H9 (cell line): ENCODE measurements at regions not wholly inside any gene's neighbourhood (a gene's known extent, or its start where the extent isn't known, plus 50 kb on each side); places are given as distances from the start of the nearest gene placed in this dataset.

Experiments used
- DNase-seq: peaks from one replicate; pipeline ENCODE4 v3.0.0-alpha.2; 2017
- H2AFZ ChIP-seq: one replicate; pipeline ENCODE4 v1.6.1; 2013; ENCODE audit warnings: mild to moderate bottlenecking, low read length, control low read depth, moderate library complexity
- H2AK5ac ChIP-seq: 2 replicates; pipeline ENCODE4 v1.6.1; 2013; ENCODE audit warnings: low read length, control low read depth, mixed read lengths; ENCODE audit not compliant: insufficient read length
- H2BK120ac ChIP-seq: one replicate; pipeline ENCODE4 v1.6.1; 2013; ENCODE audit warnings: low read depth, mild to moderate bottlenecking, low read length, control low read depth, inconsistent platforms; ENCODE audit not compliant: poor library complexity, severe bottlenecking
- H2BK12ac ChIP-seq: 2 replicates; pipeline ENCODE4 v1.6.1; 2013; ENCODE audit warnings: low read length, control low read depth, mixed read lengths, low read depth; ENCODE audit not compliant: insufficient read length
- H2BK15ac ChIP-seq: 2 replicates; pipeline ENCODE4 v1.6.1; 2013; ENCODE audit warnings: low read depth, low read length, control low read depth
- H2BK20ac ChIP-seq: one replicate; pipeline ENCODE4 v1.6.1; 2013; ENCODE audit warnings: low read depth, mild to moderate bottlenecking, low read length, control low read depth, inconsistent platforms; ENCODE audit not compliant: poor library complexity, severe bottlenecking
- H2BK5ac ChIP-seq: 2 replicates; pipeline ENCODE4 v1.6.1; 2013; ENCODE audit warnings: low read length, control low read depth, mixed read lengths; ENCODE audit not compliant: insufficient read length
- H3K14ac ChIP-seq: 2 replicates; pipeline ENCODE4 v1.6.1; 2013; ENCODE audit warnings: low read length, control low read depth; ENCODE audit not compliant: insufficient read depth
- H3K18ac ChIP-seq: 2 replicates; pipeline ENCODE4 v1.6.1; 2013; ENCODE audit warnings: low read depth, mild to moderate bottlenecking, mixed read lengths, low read length, control low read depth; ENCODE audit not compliant: insufficient read length
- H3K23ac ChIP-seq: 2 replicates; pipeline ENCODE4 v1.6.1; 2013; ENCODE audit warnings: low read length, control low read depth, mixed read lengths, low read depth; ENCODE audit not compliant: insufficient read length
- H3K23me2 ChIP-seq: 2 replicates; pipeline ENCODE4 v1.6.1; 2013; ENCODE audit warnings: low read depth, mild to moderate bottlenecking, mixed read lengths, low read length, control low read depth; ENCODE audit not compliant: insufficient read length, poor library complexity, severe bottlenecking
- H3K27ac ChIP-seq: 2 replicates; pipeline ENCODE4 v1.5.1; 2013; ENCODE audit warnings: low read length, control low read depth, mixed read lengths, low read depth; ENCODE audit not compliant: insufficient read length
- H3K27me3 ChIP-seq: 2 replicates; pipeline ENCODE4 v1.6.1; 2013; ENCODE audit warnings: low read length, control low read depth, inconsistent platforms; ENCODE audit not compliant: insufficient read depth
- H3K4ac ChIP-seq: 2 replicates; pipeline ENCODE4 v1.6.1; 2013; ENCODE audit warnings: low read depth, mild to moderate bottlenecking, control low read depth, inconsistent platforms, low read length, moderate library complexity
- H3K4me1 ChIP-seq: 2 replicates; pipeline ENCODE4 v1.6.1; 2013; ENCODE audit warnings: low read length, control low read depth, inconsistent platforms; ENCODE audit not compliant: insufficient read depth
- H3K4me2 ChIP-seq: 2 replicates; pipeline ENCODE4 v1.6.1; 2013; ENCODE audit warnings: low read length, control low read depth, mixed read lengths; ENCODE audit not compliant: insufficient read length, insufficient read depth
- H3K56ac ChIP-seq: 2 replicates; pipeline ENCODE4 v1.6.1; 2013; ENCODE audit warnings: low read depth, mild to moderate bottlenecking, mixed read lengths, low read length, control low read depth; ENCODE audit not compliant: insufficient read length
- H3K79me1 ChIP-seq: 2 replicates; pipeline ENCODE4 v1.6.1; 2013; ENCODE audit warnings: low read depth, mild to moderate bottlenecking, moderate library complexity, low read length, control low read depth, inconsistent platforms; ENCODE audit not compliant: insufficient read depth, poor library complexity, severe bottlenecking
- H3K79me2 ChIP-seq: 2 replicates; pipeline ENCODE4 v1.6.1; 2013; ENCODE audit warnings: low read length, control low read depth, inconsistent platforms; ENCODE audit not compliant: insufficient read depth
- H3K9ac ChIP-seq: 2 replicates; pipeline ENCODE4 v1.6.1; 2013; ENCODE audit warnings: low read length, control low read depth, mixed read lengths; ENCODE audit not compliant: insufficient read length; ENCODE audit errors: extremely low read depth
- H3K9me3 ChIP-seq: one replicate; pipeline ENCODE4 v1.6.1; 2013; ENCODE audit warnings: low read depth, low read length, inconsistent platforms; ENCODE audit not compliant: control insufficient read depth
- H3T11ph ChIP-seq: one replicate; pipeline ENCODE4 v1.6.1; 2013; ENCODE audit warnings: mild to moderate bottlenecking, low read length, control low read depth, inconsistent platforms
- H4K20me1 ChIP-seq: one replicate; pipeline ENCODE4 v1.6.1; 2013; ENCODE audit not compliant: control insufficient read depth, insufficient read length, insufficient read depth
- H4K5ac ChIP-seq: 2 replicates; pipeline ENCODE4 v1.6.1; 2013; ENCODE audit warnings: low read depth, mild to moderate bottlenecking, mixed read lengths, low read length, control low read depth; ENCODE audit not compliant: insufficient read length
- H4K8ac ChIP-seq: replicated peaks from 2 replicates; pipeline ENCODE4 v1.6.1; 2013; ENCODE audit warnings: low read length, control low read depth, mixed read lengths, low read depth; ENCODE audit not compliant: insufficient read length
- H4K91ac ChIP-seq: 2 replicates; pipeline ENCODE4 v1.6.1; 2013; ENCODE audit warnings: low read depth, mild to moderate bottlenecking, moderate library complexity, mixed read lengths, low read length, control low read depth; ENCODE audit not compliant: insufficient read length
- H3K27ac Mint-ChIP-seq, 3 experiments: 2 replicates in 2 of 3; 3 replicates in 1 of 3; pipeline ENCODE4 v1.8.0; 2020 to 2021; ENCODE audit warnings: mixed read lengths in 3 of 3, mild to moderate bottlenecking in 1 of 3, moderate library complexity in 1 of 3
- H3K27me3 Mint-ChIP-seq: 2 replicates; pipeline ENCODE4 v1.8.0; 2021; ENCODE audit warnings: low read depth, mild to moderate bottlenecking, moderate library complexity, mixed read lengths
- H3K36me3 Mint-ChIP-seq, 3 experiments: 2 replicates in 2 of 3; 3 replicates in 1 of 3; pipeline ENCODE4 v1.8.0; 2020 to 2021; ENCODE audit warnings: low read depth in 3 of 3, mixed read lengths in 3 of 3; ENCODE audit not compliant: insufficient read depth in 1 of 3
- H3K4me1 Mint-ChIP-seq, 2 experiments: 2 replicates each; pipeline ENCODE4 v1.8.0; 2020; ENCODE audit warnings: mixed read lengths in 2 of 2
- H3K4me3 Mint-ChIP-seq, 2 experiments: 2 replicates in 1 of 2; 3 replicates in 1 of 2; pipeline ENCODE4 v1.8.0; 2020 to 2021; ENCODE audit warnings: mild to moderate bottlenecking in 2 of 2, mixed read lengths in 2 of 2, moderate library complexity in 1 of 2
- H3K9me3 Mint-ChIP-seq, 2 experiments: 2 replicates in 1 of 2; 3 replicates in 1 of 2; pipeline ENCODE4 v1.8.0; 2020; ENCODE audit warnings: mild to moderate bottlenecking in 2 of 2, mixed read lengths in 2 of 2, moderate library complexity in 1 of 2
- WGBS: extraction: QIAGEN DNeasy Blood & Tissue Kit; methylation state at CpG from one replicate; pipeline ENCODE4 v1.1.7; 2013; ENCODE audit warnings: missing lambda C conversion rate, low lambda C conversion rate, mixed read lengths; ENCODE audit not compliant: insufficient read length; ENCODE audit errors: extremely low coverage; 5-methylcytosine and 5-hydroxymethylcytosine counted together
- TF ChIP-seq, protein P1 (sequence below): fragments of 200-600 bp; sonication (generic); conservative IDR thresholded peaks from 3 replicates; pipeline ENCODE4 v1.8.0; 2021; ENCODE audit warnings: antibody characterized with exemption, mild to moderate bottlenecking

- Histone ChIP-seq H3T11ph (no peak overlapping the region), H3K9ac (no peak overlapping the region), H4K91ac (no peak overlapping the region), H2BK15ac (no peak overlapping the region), H3K23me2 (no peaks in the 10 kb centered on the region), H4K20me1 (no peaks in the 10 kb centered on the region), H2AFZ (no peak overlapping the region), H3K4ac (no peak overlapping the region), H4K5ac (no peak overlapping the region), H3K56ac (no peak overlapping the region), H2BK5ac (no peak overlapping the region), H3K23ac (no peak overlapping the region), H3K14ac (no peak overlapping the region), H3K4me1 (no peaks in the 10 kb centered on the region), H3K79me1 (no peaks in the 10 kb centered on the region), H3K9me3 (no peaks in the 10 kb centered on the region), H3K4me2 (no peak overlapping the region), H3K27ac (no peak overlapping the region), H2BK12ac (no peak overlapping the region), H2BK120ac (no peak overlapping the region), H3K79me2 (no peaks in the 10 kb centered on the region), H2AK5ac (no peak overlapping the region), H4K8ac (no peak overlapping the region), H3K27me3 (no peaks in the 10 kb centered on the region), H2BK20ac (no peak overlapping the region), H3K18ac (no peak overlapping the region)
- H3K4me1 Mint-ChIP-seq: peaks cover 3 to 6% of the 10 kb centered on the region in 2 experiments; a peak in 2 of 4 replicates
- no peak overlapping the region for H3K27ac Mint-ChIP-seq
- H3K27me3 Mint-ChIP-seq: peaks cover 11% of the 10 kb centered on the region
- no peaks in the 10 kb centered on the region for H3K36me3 Mint-ChIP-seq
- no CpG with 5 or more reads among the region's 13 CpGs for WGBS
- H3K4me3 Mint-ChIP-seq: no peak overlapping the region
- TF ChIP-seq, protein P1, sequence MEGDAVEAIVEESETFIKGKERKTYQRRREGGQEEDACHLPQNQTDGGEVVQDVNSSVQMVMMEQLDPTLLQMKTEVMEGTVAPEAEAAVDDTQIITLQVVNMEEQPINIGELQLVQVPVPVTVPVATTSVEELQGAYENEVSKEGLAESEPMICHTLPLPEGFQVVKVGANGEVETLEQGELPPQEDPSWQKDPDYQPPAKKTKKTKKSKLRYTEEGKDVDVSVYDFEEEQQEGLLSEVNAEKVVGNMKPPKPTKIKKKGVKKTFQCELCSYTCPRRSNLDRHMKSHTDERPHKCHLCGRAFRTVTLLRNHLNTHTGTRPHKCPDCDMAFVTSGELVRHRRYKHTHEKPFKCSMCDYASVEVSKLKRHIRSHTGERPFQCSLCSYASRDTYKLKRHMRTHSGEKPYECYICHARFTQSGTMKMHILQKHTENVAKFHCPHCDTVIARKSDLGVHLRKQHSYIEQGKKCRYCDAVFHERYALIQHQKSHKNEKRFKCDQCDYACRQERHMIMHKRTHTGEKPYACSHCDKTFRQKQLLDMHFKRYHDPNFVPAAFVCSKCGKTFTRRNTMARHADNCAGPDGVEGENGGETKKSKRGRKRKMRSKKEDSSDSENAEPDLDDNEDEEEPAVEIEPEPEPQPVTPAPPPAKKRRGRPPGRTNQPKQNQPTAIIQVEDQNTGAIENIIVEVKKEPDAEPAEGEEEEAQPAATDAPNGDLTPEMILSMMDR: no peak
- DNase-seq: no peak
- H3K9me3 Mint-ChIP-seq: no peaks in the 10 kb centered on the region; a peak in 1 of 5 replicates
Observed at GRCh38 chr10:78688901-78689583, 379.7 kb upstream of the ZMIZ1 start.
